ENCODE measurements at regions not wholly inside any gene's neighbourhood (a gene's known extent, or its start where the extent isn't known, plus 50 kb on each side); places are given as distances from the start of the nearest gene placed in this dataset.

DNA sequence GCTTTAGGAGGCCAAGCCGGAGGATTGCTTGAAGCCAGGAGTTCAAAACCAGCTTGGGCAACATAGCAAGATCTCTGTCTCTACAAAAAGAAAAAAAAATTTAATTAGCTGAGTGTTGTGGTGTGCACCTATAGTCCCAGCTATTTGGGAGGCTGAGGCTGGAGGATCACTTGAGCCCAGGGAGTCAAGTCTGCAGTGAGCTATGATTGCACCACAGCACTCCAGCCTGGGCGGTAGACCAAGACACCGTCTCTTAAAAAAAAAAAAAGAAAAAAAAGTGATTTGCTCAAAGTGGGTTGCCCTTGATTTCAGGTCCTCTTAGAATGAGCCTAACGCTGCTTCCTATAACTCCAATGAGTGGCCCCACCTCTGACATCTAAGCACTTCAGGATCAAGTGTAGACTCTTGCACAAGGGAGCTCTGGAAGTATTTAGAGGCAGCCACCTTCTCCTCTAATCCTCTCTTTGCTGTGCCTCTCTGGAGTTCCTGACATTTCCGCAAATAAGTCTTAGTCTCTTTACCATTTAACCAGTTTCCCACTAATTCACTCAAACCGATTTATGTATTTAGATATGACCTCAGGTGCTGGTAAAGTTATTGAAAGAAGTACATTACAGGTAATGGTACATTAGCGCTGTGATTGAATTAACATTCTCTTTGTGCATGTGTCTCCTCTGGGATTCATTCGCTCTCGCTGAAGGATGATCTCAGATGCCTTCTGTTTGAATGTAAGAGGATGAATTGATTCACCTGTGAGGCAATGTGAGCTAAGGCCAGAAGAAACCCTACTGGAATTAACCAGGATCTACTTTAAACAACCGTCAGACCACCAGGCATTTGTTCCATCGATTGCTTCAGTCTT lies 60.8 kb upstream of the CELF2 start:
- no peak for DNase-seq (ENCODE audit: low read depth)

DNA sequence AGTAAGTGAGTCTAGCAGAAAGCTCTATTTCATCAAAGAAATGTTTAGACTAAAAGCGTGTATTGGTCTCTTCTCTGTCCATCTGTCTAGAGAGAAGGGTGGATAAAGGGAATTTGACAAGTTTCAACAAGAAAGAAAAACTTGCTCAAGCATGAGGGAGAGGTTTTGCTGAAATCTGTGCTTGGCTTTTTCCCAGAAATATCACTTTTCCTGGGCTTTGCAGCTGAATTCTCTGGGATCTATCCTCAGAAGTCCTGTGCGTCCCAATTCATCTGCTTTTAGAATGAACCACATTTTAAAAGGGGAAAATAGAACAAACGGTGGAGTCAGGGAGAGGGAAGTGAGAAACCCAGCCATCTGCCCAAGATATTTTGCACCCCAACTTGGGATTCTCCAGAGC lies 59.6 kb upstream of the CELF2 start:
- no peak for DNase-seq (ENCODE audit: low read depth)

DNA sequence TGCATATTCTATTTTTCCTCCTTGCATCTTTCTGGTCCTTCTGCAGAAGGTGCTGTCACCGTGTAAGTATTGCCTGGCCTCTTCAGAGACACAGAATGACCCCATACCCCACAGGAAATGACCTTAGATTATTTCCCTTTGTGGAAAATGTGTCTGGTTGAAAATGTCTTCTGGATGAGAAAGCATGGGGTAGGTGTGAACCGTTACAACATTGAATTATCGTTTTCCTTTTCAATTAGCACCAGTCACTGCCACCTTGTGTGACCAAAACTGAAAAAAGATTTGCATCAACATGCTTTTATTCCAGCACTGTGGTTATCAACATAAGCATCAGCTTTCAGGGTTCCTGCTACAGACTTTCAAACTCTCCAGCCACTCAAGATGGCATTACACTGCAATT lies 58.0 kb upstream of the CELF2 start:
- no peak for DNase-seq (ENCODE audit: low read depth)

DNA sequence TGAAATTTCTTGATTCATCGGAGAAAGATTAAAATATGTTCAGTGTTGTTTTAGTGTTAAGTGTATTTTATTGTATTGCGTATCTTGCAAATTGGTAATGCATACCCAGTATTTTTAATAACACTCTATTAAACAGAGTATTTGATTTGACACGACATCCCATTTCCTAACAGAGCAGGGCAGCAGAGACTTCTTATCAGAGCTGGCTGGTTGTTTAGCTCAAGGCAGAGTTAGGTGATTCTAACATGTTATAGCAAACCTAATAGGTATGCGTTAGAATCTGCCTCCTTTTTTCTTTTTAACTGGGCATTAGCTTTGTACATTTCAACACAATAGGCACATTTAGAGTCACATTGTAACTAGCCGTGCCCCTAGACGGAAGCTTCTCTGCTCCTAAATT lies 57.1 kb upstream of the CELF2 start:
- DNase-seq (ENCODE audit: low read depth): no peak

DNA sequence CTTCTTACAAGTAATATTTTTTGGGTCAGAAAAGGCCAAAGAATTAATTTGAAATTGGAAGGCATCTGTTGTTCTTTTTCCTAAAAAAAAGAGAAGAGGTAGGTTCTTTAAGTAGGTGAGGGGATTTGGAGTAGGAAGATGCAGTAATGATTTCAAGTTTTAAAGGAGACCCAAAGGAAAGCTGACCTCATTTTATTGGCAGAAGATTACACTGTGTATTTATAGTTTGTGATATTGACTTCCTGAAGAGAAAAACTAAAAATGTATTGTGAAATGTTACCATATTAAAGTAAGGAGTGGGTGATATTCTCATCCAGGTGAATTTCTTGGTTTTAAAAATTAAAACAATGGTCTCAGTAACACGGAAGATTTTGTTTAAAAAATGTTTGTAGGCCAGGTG lies 56.6 kb upstream of the CELF2 start:
- no peak for DNase-seq (ENCODE audit: low read depth)

DNA sequence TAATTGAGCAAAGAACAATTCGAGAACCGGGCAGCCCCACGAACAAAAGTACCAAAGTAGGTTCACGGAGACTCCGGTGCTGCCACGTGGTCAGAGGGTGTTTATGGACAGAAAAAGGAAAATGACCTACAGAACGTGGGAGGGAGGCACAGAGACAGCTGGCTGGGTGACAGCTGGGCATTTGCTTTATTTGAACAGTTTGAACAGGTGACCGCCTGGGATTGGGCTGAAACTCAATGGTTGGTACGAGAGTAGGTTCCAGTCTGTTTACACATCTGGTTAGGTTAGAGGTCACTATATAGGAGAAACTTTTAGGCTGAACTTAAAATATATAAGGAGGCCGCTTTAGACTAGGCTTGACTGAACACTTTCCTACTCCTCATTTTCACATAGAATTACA lies 50.6 kb upstream of the CELF2 start:
- no peak for DNase-seq (ENCODE audit: low read depth)

DNA sequence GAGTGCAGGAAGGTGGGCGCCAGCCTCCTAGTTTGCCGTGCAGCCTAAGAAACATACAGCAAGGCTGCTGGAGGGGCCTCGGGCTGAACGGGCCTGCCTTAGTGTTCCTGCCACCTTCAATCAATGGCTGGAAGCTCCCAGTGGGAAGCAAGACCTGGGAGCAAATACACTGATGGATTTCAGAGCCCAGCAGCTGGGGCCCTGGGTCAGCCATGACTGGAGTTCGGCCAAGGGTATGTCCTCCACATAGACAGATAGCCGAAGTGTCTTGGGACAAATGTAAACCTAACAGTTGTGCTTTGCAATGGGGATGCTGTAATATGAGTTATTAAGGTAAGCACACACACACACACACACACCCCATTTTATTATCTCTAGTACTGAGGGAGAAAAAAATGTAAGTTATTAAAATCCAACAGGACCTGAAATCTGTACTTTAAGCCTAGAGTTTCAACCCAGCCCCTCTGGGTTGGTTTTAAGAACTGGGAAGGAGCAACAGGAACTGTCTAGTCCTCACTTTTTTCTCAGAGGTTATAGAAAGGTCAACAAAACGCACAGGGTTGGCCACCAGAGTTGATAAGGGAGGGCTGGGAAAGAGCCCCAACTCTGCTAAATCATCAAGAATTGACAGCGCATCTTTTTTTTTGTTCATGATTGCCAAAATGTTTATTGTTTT lies 50.0 kb upstream of the CELF2 start:
- no peak for DNase-seq (ENCODE audit: low read depth)
